CD14-positive monocyte (primary cell): ENCODE measurements at regions not wholly inside any gene's neighbourhood (a gene's known extent, or its start where the extent isn't known, plus 50 kb on each side); places are given as distances from the start of the nearest gene placed in this dataset.
A peak's percentile ranks its signal among the peaks of the same experiment; 100 is the strongest.

Experiments
- DNase-seq, 3 donors: peaks; one replicate each; pipeline ENCODE4 v3.0.0-alpha.2; 2011 to 2022
- H2AFZ ChIP-seq: 2 replicates; pipeline ENCODE4 v1.6.0; 2012; ENCODE audit warnings: mild to moderate bottlenecking, low read depth, low read length, inconsistent platforms; ENCODE audit not compliant: insufficient read depth, poor library complexity, severe bottlenecking
- H3K27ac ChIP-seq, 2 donors: 1 replicate in 1 of 2; 2 replicates in 1 of 2; pipeline ENCODE4 v1.5.1; 2012 to 2013; ENCODE audit warnings: low read length in 2 of 2, control low read depth in 1 of 2, inconsistent platforms in 1 of 2, low read depth in 1 of 2, mild to moderate bottlenecking in 1 of 2
- H3K27me3 ChIP-seq, 2 donors: one replicate each; pipeline versions ENCODE4 v1.6.0 to v1.6.1; 2011 to 2013; ENCODE audit warnings: low read length in 2 of 2; ENCODE audit not compliant: control insufficient read depth in 2 of 2, insufficient read depth in 2 of 2
- H3K36me3 ChIP-seq, 2 donors: replicated peaks in 1 of 2; 1 replicate in 1 of 2; 2 replicates in 1 of 2; pipeline versions ENCODE4 v1.5.1 to v1.6.1; 2012 to 2013; ENCODE audit warnings: low read length in 2 of 2, control low read depth in 1 of 2, inconsistent platforms in 1 of 2, mild to moderate bottlenecking in 1 of 2; ENCODE audit not compliant: insufficient read depth in 2 of 2, control insufficient read depth in 1 of 2
- H3K4me1 ChIP-seq, 2 donors: 1 replicate in 1 of 2; 2 replicates in 1 of 2; pipeline versions ENCODE4 v1.5.1 to v1.6.1; 2012 to 2013; ENCODE audit warnings: low read length in 2 of 2, control low read depth in 1 of 2, inconsistent platforms in 1 of 2, mild to moderate bottlenecking in 1 of 2, moderate library complexity in 1 of 2; ENCODE audit not compliant: insufficient read depth in 2 of 2, control insufficient read depth in 1 of 2
- H3K4me2 ChIP-seq: replicated peaks from 2 replicates; pipeline ENCODE3; 2012; ENCODE audit warnings: low read length, moderate library complexity, mild to moderate bottlenecking; ENCODE audit not compliant: poor library complexity, severe bottlenecking; ENCODE audit errors: extremely low read depth
- H3K4me3 ChIP-seq, 3 experiments: fragments of 200-600 bp in 1 of 3; sonication (generic) in 1 of 3; replicated peaks in 1 of 3; 1 replicate in 2 of 3; 2 replicates in 1 of 3; pipeline ENCODE4 v1.5.1; 2011 to 2013; ENCODE audit warnings: low read length in 3 of 3, mild to moderate bottlenecking in 3 of 3, control low read depth in 2 of 3, low read depth in 2 of 3, inconsistent platforms in 1 of 3, moderate library complexity in 1 of 3
- H3K79me2 ChIP-seq: 2 replicates; pipeline ENCODE4 v1.6.0; 2012; ENCODE audit warnings: mild to moderate bottlenecking, control low read depth, inconsistent platforms, low read length, moderate library complexity; ENCODE audit not compliant: insufficient read depth
- H3K9ac ChIP-seq: 2 replicates; pipeline ENCODE4 v1.6.0; 2017; ENCODE audit warnings: low read length, mild to moderate bottlenecking; ENCODE audit not compliant: insufficient read depth, poor library complexity, severe bottlenecking
- H3K9me3 ChIP-seq, 2 donors: replicated peaks in 1 of 2; 1 replicate in 1 of 2; 2 replicates in 1 of 2; pipeline versions ENCODE4 v1.5.1 to v1.6.1; 2012 to 2013; ENCODE audit warnings: low read length in 2 of 2, control low read depth in 1 of 2; ENCODE audit not compliant: control insufficient read depth in 1 of 2, insufficient read depth in 1 of 2
- H4K20me1 ChIP-seq: 2 replicates; pipeline ENCODE4 v1.6.0; 2012; ENCODE audit warnings: mild to moderate bottlenecking, low read length, control low read depth, moderate library complexity; ENCODE audit not compliant: insufficient read depth
- H3K27ac Mint-ChIP-seq, 7 donors: one replicate each; pipeline ENCODE4 v1.8.0; 2020; ENCODE audit warnings: mild to moderate bottlenecking in 7 of 7, mixed read lengths in 7 of 7, moderate library complexity in 6 of 7, inconsistent platforms in 2 of 7
- H3K27me3 Mint-ChIP-seq, 3 donors: one replicate each; pipeline ENCODE4 v1.8.0; 2021 to 2022; ENCODE audit warnings: low read depth in 3 of 3, mild to moderate bottlenecking in 3 of 3, mixed read lengths in 3 of 3, moderate library complexity in 3 of 3, inconsistent platforms in 1 of 3
- H3K36me3 Mint-ChIP-seq, 2 donors: one replicate each; pipeline ENCODE4 v1.8.0; 2020; ENCODE audit warnings: mixed read lengths in 2 of 2, inconsistent platforms in 1 of 2, mild to moderate bottlenecking in 1 of 2
- H3K4me1 Mint-ChIP-seq: one replicate; pipeline ENCODE4 v1.8.0; 2020; ENCODE audit warnings: mild to moderate bottlenecking, mixed read lengths
- H3K4me3 Mint-ChIP-seq, 2 donors: one replicate each; pipeline ENCODE4 v1.8.0; 2020; ENCODE audit warnings: mild to moderate bottlenecking in 2 of 2, mixed read lengths in 2 of 2, moderate library complexity in 1 of 2
- H3K9me3 Mint-ChIP-seq, 7 donors: one replicate each; pipeline ENCODE4 v1.8.0; 2020 to 2022; ENCODE audit warnings: mixed read lengths in 7 of 7, mild to moderate bottlenecking in 6 of 7, moderate library complexity in 6 of 7, inconsistent platforms in 2 of 7
- CTCF ChIP-seq: fragments of 200-600 bp; IDR thresholded peaks from one replicate; pipeline ENCODE4 v1.8.0; 2022; ENCODE audit warnings: antibody characterized with exemption, mild to moderate bottlenecking
- WGBS: methylation state at CpG from one replicate; pipeline ENCODE4 v1.1.5; 2013; ENCODE audit warnings: missing lambda C conversion rate; ENCODE audit not compliant: insufficient coverage; 5-methylcytosine and 5-hydroxymethylcytosine counted together
- intact Hi-C, 2 donors: fragments of 100-400 bp; cut with micrococcal nuclease; formaldehyde crosslinking; loops; one replicate each; pipeline versions ENCODE4 v1.15.0 to v1.15.1; 2023

- no peak overlapping the region for H3K27ac Mint-ChIP-seq
- Histone ChIP-seq H4K20me1 (no peaks in the 10 kb centered on the region), H3K4me2 (no peak overlapping the region), H3K9ac (no peak overlapping the region), H3K27me3 (no peaks in the 10 kb centered on the region), H3K36me3 (no peaks in the 10 kb centered on the region), H3K79me2 (no peaks in the 10 kb centered on the region), H3K4me1 (peaks cover 6 to 7% of the 10 kb centered on the region in 2 donors), H3K9me3 (no peaks in the 10 kb centered on the region), H3K4me3 (no peak overlapping the region), H3K27ac (no peak overlapping the region), H2AFZ (no peak overlapping the region)
- no peaks in the 10 kb centered on the region for H3K36me3 Mint-ChIP-seq
- H3K27me3 Mint-ChIP-seq, result peaks cover 0 to 9% (median 6%) of the 10 kb centered on the region in 3 donors
- no peak for DNase-seq
- TF ChIP-seq CTCF, result no peak
- H3K4me3 Mint-ChIP-seq, result no peak overlapping the region
- intact Hi-C loops, result no loop called here
- H3K9me3 Mint-ChIP-seq, result peaks cover 0 to 5% (median 1%) of the 10 kb centered on the region in 7 donors
- peaks cover 10% of the 10 kb centered on the region for H3K4me1 Mint-ChIP-seq
Measured at GRCh38 chr1:117752661-117753060, 146.8 kb downstream of the TENT5C start.

DNA sequence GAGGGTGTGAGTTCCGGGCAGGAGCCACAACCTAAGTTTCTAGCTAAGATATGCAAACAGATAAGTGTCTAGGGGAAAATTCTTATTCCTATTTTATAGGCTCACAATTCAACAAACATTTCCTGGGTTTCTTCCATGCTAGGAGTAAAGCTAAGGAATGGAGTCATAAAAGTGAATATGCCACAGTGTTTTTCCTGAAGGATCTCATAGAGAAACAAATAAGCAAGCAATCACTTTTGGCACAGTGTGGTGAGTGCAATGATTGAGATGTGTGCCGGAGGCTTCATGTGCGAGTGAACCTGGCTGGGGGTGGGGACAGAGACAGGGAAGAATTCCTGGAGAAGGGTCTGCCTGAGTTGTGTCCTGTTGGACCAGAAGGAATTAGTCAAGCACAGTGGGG, 147.4 kb downstream of the TENT5C start:
- no peak for DNase-seq
- peaks cover 6 to 7% of the 10 kb centered on the region in 2 donors for H3K4me1 ChIP-seq
- WGBS, result 92% methylated on average over 1 of the region's 3 CpGs
- H3K9ac ChIP-seq, result no peak overlapping the region
- H4K20me1 ChIP-seq, result no peaks in the 10 kb centered on the region
- peaks cover 11% of the 10 kb centered on the region for H3K4me1 Mint-ChIP-seq
- TF ChIP-seq CTCF, result no peak
- H3K79me2 ChIP-seq, result no peaks in the 10 kb centered on the region
- no peak overlapping the region for H3K4me3 ChIP-seq
- no peaks in the 10 kb centered on the region for H3K36me3 ChIP-seq
- no peaks in the 10 kb centered on the region for H3K27me3 ChIP-seq
- H3K4me3 Mint-ChIP-seq, result no peak overlapping the region
- H3K9me3 ChIP-seq, result no peaks in the 10 kb centered on the region
- peaks cover 0 to 5% (median 1%) of the 10 kb centered on the region in 7 donors for H3K9me3 Mint-ChIP-seq
- peak overlapping the region; percentile 55 for H2AFZ ChIP-seq
- no peak overlapping the region for H3K4me2 ChIP-seq
- no peaks in the 10 kb centered on the region for H3K36me3 Mint-ChIP-seq
- H3K27ac ChIP-seq, result no peak overlapping the region
- no peak overlapping the region for H3K27ac Mint-ChIP-seq
- peaks cover under 1 to 13% (median 10%) of the 10 kb centered on the region in 3 donors for H3K27me3 Mint-ChIP-seq
- intact Hi-C loops, result no loop called here
